ENCODE measurements at regions not wholly inside any gene's neighbourhood (a gene's known extent, or its start where the extent isn't known, plus 50 kb on each side); places are given as distances from the start of the nearest gene placed in this dataset.

DNA sequence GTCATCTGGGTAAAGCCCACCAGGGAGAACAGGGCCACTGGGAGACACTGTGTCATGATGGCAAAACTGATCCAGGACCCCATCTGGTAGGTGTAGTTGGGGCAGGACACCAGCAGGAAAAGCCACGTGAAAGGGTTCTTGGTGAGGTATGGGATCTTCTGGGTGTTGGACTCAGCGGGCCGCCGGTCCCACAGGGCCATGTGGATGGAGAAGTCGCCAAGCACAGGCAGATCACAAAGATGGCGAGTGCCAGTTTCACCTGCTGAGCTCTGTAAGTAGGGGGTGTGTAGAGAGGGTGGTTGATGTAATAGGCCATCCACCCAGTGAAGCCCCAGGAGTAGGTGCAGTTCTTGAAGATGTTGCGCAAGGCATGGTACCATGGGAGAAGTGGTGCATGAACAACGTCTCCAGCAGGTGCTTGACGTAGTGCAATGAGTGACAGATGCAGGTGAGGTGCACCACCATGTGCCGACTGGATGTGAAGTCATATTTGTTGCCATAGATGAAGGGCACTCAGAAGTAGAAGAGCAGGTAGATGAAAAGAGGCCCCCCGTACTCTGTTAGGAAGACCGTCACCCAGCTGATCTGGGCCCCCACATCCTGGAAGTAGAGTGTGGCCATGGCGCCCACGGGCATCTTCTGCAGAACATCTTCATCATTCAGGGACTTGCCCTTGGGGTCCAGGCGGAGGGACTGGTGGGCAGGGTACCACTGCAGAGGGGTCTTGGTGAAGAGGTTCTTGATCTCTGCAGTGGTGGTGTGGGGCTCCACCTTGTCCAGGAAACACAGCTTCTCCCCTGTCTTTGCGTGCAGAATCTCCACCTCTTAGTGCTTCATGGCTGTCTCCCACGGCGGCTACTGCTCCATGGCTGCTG lies 249.3 kb downstream of the ANKRD50 start:
- no peak for DNase-seq (ENCODE audit: low read depth, low spot score)

- DNase-seq (ENCODE audit: low read depth, low spot score): no peak
These were observed 247.7 kb downstream of the ANKRD50 start for GRCh38 chr4:124464836-124465235.

DNA sequence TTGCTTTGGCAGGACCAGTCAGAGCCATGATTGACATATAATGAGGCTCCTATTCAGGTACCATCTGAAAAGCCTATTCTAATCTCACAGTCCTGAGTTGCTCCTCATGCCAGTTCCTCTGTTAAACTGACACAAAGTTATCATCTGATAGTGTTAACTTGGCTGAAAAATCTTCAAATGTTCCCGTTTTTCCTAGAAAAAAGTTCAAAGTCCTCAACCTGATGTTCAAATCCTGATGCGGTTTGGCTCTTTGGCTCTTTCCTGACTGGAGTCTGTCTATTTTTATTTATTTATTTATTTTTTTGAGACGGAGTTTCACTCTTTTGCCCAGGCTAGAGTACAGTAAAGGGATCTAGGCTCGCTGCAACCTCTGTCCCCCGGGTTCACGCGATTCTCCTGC lies 244.2 kb downstream of the ANKRD50 start:
- DNase-seq (ENCODE audit: low read depth, low spot score): no peak

GRCh38 chr4:124469981-124470380 lies 242.6 kb downstream of the ANKRD50 start:
- DNase-seq (ENCODE audit: low read depth, low spot score): no peak

DNA sequence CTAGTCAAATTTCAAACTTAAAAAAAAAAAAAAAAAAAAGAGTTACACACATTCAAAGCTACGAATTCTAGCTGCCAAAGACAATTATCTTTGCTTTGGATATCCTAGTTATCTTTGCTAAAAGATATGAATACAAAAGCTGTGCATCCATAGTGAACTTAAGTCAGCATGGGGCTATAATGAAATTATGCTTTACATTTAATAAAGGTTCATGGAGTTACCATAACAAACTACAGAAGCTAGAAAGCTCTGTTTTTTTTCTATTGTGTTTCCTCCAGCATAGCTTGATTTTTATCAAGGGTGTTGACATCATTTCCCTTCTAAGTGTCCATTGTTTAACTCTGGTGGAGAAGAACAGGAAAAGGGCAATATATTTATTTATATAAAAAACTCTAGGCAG lies 234.1 kb downstream of the ANKRD50 start:
- DNase-seq (ENCODE audit: low read depth, low spot score): no peak

- DNase-seq (ENCODE audit: low read depth, low spot score): no peak
These were observed 232.5 kb downstream of the ANKRD50 start for GRCh38 chr4:124480061-124480460.

DNA sequence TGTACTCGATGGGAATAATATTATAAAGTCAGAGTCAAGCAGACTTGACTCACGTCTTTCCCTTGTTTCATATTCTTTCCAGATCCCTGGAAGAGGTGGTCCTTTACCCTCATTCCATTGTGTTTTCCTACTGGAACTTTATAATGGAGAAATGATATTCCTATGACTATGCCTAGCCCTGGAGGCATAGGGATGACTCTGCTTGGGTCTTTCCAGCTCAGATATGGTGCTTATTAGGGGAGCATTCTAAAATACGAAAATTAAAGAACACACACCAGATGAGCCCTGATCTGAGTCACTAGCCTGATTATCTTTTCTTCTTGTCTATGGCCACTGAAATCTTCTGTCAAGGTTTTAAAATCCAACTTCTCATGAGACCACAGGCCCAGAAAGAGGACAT lies 231.4 kb downstream of the ANKRD50 start:
- DNase-seq (ENCODE audit: low read depth, low spot score): no peak

DNA sequence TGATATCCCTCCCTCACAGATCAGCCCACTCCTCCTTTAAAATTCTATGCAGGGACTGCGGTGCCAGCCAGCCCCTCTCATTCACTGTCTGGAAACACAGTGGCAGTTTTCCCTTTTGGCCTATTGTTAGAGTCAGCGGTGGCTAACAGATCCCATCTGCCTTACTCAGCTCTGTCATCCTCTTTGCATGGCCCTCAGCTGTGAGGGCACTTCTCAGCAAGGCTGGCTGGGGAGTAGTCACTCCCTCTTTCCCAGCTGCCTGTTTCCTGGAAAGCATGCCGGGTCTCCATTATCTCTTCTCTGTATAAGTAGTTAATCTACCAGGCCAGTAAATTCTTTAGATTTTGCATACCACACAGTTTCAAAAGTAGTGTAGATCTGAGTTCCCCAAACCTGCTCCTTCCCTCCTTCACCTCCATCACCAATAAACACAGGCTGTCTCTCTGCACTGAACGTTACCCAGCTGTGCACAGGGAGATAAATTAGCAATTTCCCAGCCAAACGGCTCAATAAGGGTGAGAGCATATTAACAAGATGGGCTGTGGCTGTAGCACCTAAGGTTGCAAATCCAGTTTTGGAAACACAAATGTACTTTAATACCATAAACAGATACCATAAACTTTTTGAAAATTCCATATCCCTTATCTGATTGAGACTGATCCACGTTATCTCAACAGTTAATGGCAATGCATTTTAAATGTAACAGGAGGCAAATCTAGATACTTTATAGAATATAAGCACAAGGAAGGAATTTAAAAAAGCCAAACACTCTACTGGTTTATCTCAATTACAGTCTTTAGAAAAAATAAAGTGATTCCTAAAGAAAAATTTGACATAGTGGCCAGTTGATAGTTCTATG lies 229.3 kb downstream of the ANKRD50 start:
- no peak for DNase-seq (ENCODE audit: low read depth, low spot score)

- DNase-seq (ENCODE audit: low read depth, low spot score): no peak
These were observed 228.5 kb downstream of the ANKRD50 start for GRCh38 chr4:124484008-124484407.

- DNase-seq (ENCODE audit: low read depth, low spot score): no peak
These were observed 227.6 kb downstream of the ANKRD50 start for GRCh38 chr4:124484940-124485339.

DNA sequence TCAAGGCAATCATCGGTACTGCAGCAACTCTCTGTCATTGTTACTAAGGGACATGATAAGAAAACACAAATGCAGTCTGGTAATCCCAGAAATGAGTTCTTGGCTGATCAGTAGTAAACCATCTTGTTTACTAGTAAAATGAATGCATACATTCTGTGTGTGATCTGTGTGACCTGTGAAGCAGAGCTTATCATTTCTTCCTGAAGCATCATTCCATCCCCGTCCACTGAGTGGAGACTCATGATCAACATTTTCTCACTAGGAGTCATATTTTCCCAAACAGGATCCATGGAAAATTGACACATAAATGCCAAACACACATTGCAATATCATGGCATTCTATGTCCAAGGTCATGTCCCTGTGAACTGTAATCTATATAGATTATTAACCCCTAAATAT lies 226.1 kb downstream of the ANKRD50 start:
- DNase-seq (ENCODE audit: low read depth, low spot score): no peak

DNA sequence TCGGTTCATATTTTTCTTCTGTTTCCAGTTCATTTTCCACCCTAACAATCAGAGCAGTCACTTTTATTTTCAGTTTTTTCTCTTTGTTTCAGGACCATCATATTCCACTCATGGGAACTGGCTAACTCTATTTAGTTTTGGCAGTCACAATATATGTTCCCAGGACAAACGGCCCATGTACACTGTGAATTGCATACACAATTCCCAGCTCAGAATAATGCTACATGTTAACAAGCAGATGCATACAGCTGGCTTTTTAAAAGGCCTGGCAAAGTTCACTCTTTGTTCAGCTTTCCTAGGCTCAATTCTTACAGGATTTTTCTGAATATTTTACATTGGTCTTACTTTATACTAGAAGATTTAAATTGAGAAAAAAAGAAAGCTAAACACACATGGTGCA lies 224.9 kb downstream of the ANKRD50 start:
- no peak for DNase-seq (ENCODE audit: low read depth, low spot score)

- DNase-seq (ENCODE audit: low read depth, low spot score): no peak
These were observed 221.0 kb downstream of the ANKRD50 start for GRCh38 chr4:124491361-124492145.

DNA sequence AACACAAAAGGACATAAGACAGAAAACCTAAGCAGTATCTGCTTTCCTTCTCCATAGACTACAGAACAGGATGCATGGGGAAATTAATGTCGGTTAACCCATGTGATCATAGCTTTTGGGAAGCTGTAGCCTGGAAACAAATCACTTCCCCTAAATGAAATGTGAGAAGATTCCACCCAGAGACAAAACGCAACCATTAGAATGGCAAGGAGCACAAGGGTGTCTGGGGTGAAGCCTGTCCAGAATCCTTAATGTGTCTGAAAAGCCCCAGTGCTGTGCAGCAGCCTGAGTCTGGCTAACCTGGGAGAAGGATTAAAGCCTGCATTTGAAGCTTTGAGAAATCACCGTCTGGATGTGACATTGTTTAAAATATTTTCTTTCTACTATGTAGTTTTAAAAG lies 213.3 kb downstream of the ANKRD50 start:
- DNase-seq (ENCODE audit: low read depth, low spot score): no peak

DNA sequence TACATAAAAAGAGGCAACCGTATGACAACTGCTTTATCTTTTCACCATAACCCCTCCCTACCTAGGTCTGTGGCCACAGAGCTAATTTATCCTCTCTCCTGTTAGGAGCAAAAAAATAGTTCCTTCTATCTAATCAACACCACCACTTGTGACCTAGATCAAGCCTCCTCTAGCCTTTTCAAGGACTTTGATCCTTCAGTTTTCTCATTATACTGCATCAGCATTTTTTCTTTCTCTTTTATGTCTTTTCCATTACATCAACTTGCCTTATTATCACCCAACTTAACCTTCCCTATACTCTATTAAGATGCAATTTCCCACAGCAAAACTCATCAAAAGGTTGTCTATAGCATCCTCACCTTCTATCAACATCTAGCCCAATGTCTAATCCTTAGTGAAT lies 211.0 kb downstream of the ANKRD50 start:
- DNase-seq (ENCODE audit: low read depth, low spot score): no peak

DNA sequence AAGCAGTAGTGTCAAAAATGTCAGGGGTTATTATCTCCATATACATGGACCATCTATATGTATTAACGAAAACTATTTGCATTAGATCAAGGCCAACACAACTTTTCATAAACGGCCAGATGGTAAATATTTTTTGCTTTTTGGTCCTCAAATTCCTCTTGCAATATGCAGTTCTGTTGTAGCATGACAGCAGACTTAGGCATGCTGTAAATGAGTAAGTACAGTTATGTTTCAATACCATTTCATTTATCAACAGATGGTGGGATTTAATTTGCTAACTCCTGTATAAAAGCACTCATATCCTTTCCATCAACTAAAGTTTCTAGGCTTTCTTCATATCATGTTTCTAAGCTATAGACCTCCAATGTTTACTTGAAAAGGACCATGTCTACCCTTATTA lies 208.1 kb downstream of the ANKRD50 start:
- DNase-seq (ENCODE audit: low read depth, low spot score): no peak

DNA sequence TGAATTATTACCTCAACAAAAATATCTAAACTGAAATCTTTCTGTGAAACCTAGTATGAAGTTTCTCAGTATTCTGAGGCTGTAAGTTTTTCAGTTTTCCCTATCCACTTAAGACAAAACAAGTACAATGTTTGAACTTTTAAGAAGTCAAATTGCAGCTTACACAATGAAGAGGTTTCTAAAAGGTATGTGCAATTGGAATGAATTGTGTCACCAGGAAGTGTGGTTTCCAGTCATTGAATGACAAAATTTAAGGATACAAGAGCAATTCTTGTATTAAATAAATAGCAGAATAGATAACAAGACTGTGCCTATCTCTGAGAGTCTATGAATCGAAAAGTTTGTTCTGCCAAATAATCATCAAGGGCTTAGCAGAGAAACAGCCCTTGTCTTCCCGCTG lies 207.3 kb downstream of the ANKRD50 start:
- DNase-seq (ENCODE audit: low read depth, low spot score): no peak

DNA sequence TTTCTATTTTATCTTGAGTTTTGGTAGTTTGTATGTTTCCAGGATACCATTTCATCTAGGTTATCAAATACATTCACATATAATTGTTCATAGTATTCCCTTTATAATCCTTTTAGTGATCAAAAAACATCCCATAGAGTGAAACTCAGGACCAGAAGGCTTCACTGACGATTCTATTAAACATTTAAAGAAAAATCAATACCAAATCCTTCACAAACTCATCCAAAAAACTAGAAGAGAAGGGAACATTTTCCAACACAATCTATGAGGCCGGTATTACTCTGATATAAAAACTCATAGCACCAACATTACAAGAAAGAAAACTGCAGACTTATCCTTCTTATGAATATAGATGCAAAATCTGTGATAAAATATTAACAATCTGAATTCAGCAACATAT lies 203.4 kb downstream of the ANKRD50 start:
- no peak for DNase-seq (ENCODE audit: low read depth, low spot score)

DNA sequence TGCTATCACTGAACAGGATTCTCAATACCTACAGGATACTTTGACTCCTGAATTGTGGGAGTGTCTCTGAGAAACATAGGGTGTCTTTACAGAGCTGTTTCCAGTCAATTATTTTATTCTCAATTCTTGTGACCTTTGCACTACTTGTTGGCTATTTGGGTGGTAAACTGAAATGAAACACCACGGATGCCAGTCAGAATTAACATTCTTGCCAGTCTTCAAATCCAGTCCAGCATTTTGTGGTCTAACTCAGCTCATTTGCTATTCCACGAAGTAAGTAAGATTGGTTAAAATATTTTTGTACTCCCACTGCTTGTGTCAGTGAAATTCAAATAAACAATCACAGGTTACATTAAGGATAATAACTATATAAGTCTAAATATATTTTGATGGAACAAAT lies 197.9 kb downstream of the ANKRD50 start:
- no peak for DNase-seq (ENCODE audit: low read depth, low spot score)

GRCh38 chr4:124515591-124515990 lies 196.9 kb downstream of the ANKRD50 start:
- DNase-seq (ENCODE audit: low read depth, low spot score): no peak

DNA sequence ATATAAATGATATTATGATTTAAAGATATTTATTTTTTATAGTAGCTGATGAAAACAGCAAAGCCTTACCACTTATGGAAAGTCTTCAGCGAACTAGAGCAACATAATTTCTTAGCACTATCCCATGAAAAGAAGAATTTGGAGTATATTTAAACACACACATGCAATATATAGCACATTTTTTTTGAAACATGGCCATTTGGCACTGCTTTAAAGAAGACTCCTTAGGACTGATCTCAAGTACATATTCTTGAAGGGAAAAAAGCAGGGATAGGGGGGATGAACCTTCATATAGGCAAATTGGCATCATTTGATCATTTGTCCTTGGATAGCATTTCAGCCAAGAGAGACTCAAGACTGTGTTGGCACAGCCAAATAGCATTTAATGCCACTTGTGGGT lies 193.3 kb downstream of the ANKRD50 start:
- no peak for DNase-seq (ENCODE audit: low read depth, low spot score)

GRCh38 chr4:124523816-124524215 lies 188.7 kb downstream of the ANKRD50 start:
- DNase-seq (ENCODE audit: low read depth, low spot score): no peak

All from smooth muscle cell of the brain vasculature (primary cell).